Endothelial cell (in vitro differentiated cells): ENCODE measurements at regions not wholly inside any gene's neighbourhood (a gene's known extent, or its start where the extent isn't known, plus 50 kb on each side); places are given as distances from the start of the nearest gene placed in this dataset.

Source experiments
- DNase-seq: peaks from one replicate; pipeline ENCODE4 v3.0.0; 2021; ENCODE audit warnings: low spot score
- H3K27ac Mint-ChIP-seq: one replicate; pipeline ENCODE4 v1.8.0; 2021; ENCODE audit warnings: mixed read lengths, inconsistent platforms; ENCODE audit not compliant: unreplicated experiment
- H3K27me3 Mint-ChIP-seq: one replicate; pipeline ENCODE4 v1.8.0; 2021; ENCODE audit warnings: mild to moderate bottlenecking, moderate library complexity, mixed read lengths, inconsistent platforms; ENCODE audit not compliant: unreplicated experiment
- H3K36me3 Mint-ChIP-seq: one replicate; pipeline ENCODE4 v1.8.0; 2021; ENCODE audit warnings: mild to moderate bottlenecking, low read depth, mixed read lengths, inconsistent platforms; ENCODE audit not compliant: unreplicated experiment
- H3K4me1 Mint-ChIP-seq: one replicate; pipeline ENCODE4 v1.8.0; 2021; ENCODE audit warnings: mild to moderate bottlenecking, mixed read lengths, inconsistent platforms; ENCODE audit not compliant: unreplicated experiment
- H3K4me3 Mint-ChIP-seq: one replicate; pipeline ENCODE4 v1.8.0; 2021; ENCODE audit warnings: mild to moderate bottlenecking, mixed read lengths, inconsistent platforms; ENCODE audit not compliant: unreplicated experiment
- H3K9me3 Mint-ChIP-seq: one replicate; pipeline ENCODE4 v1.8.0; 2021; ENCODE audit warnings: mixed read lengths, inconsistent platforms; ENCODE audit not compliant: unreplicated experiment
- CTCF ChIP-seq: fragments of 200-600 bp; sonication (generic); IDR thresholded peaks from one replicate; pipeline ENCODE4 v1.5.0; 2021; ENCODE audit warnings: antibody characterized with exemption; ENCODE audit not compliant: unreplicated experiment

GRCh38 chr9:28423255-28423654, 850.0 kb upstream of the C9orf72 start:
- Mint-ChIP-seq H3K4me1 (no peaks in the 10 kb centered on the region), H3K27ac (no peak overlapping the region), H3K4me3 (no peak overlapping the region), H3K9me3 (no peaks in the 10 kb centered on the region), H3K27me3 (no peaks in the 10 kb centered on the region), H3K36me3 (no peaks in the 10 kb centered on the region)
- DNase-seq = no peak
- no peak for TF ChIP-seq CTCF

- DNase-seq = no peak
- Mint-ChIP-seq H3K4me3 (no peak overlapping the region), H3K9me3 (peaks cover 5% of the 10 kb centered on the region), H3K27me3 (no peaks in the 10 kb centered on the region), H3K36me3 (no peaks in the 10 kb centered on the region), H3K27ac (no peak overlapping the region), H3K4me1 (no peaks in the 10 kb centered on the region)
- TF ChIP-seq CTCF = no peak
Measured at GRCh38 chr9:28435456-28435855, 862.2 kb upstream of the C9orf72 start.

GRCh38 chr9:28439688-28440087, 866.4 kb upstream of the C9orf72 start:
- Mint-ChIP-seq H3K4me1 (no peaks in the 10 kb centered on the region), H3K9me3 (peaks cover 9% of the 10 kb centered on the region), H3K36me3 (peaks cover 5% of the 10 kb centered on the region), H3K27me3 (no peaks in the 10 kb centered on the region), H3K4me3 (no peak overlapping the region), H3K27ac (no peak overlapping the region)
- no peak for DNase-seq
- TF ChIP-seq CTCF = no peak

- H3K27me3 Mint-ChIP-seq = no peaks in the 10 kb centered on the region
- H3K36me3 Mint-ChIP-seq = peaks cover 5% of the 10 kb centered on the region
- no peak for DNase-seq
- H3K9me3 Mint-ChIP-seq = peaks cover 4% of the 10 kb centered on the region
- no peak overlapping the region for H3K27ac Mint-ChIP-seq
- H3K4me1 Mint-ChIP-seq = no peaks in the 10 kb centered on the region
- TF ChIP-seq CTCF = no peak
- H3K4me3 Mint-ChIP-seq = no peak overlapping the region
Measured at GRCh38 chr9:28443461-28443860, 870.2 kb upstream of the C9orf72 start.

GRCh38 chr9:28444637-28445036, 871.4 kb upstream of the C9orf72 start:
- DNase-seq = no peak
- Mint-ChIP-seq H3K27ac (no peak overlapping the region), H3K27me3 (no peaks in the 10 kb centered on the region), H3K36me3 (peaks cover 5% of the 10 kb centered on the region), H3K4me1 (no peaks in the 10 kb centered on the region), H3K4me3 (no peak overlapping the region), H3K9me3 (peaks cover 4% of the 10 kb centered on the region)
- no peak for TF ChIP-seq CTCF
